ENCODE measurements at regions not wholly inside any gene's neighbourhood (a gene's known extent, or its start where the extent isn't known, plus 50 kb on each side); places are given as distances from the start of the nearest gene placed in this dataset.
"Not testable (repeated sequence)": the region's sequence is repeated elsewhere in the genome, so short reads cannot be mapped to it uniquely, and the experiment has no call there.

GRCh38 chr12:97616946-97617345 is 154.3 kb downstream of the RMST start:
- no peak for DNase-seq (ENCODE audit: low read depth)

- no peak for DNase-seq (ENCODE audit: low read depth)
Observed at GRCh38 chr12:97628962-97629361, 166.4 kb downstream of the RMST start.

GRCh38 chr12:97629382-97629781 is 166.8 kb downstream of the RMST start:
- DNase-seq (ENCODE audit: low read depth) = no peak

GRCh38 chr12:97630356-97630755 is 167.8 kb downstream of the RMST start:
- DNase-seq (ENCODE audit: low read depth) = no peak

- no peak for DNase-seq (ENCODE audit: low read depth)
Observed at GRCh38 chr12:97630875-97631274, 168.3 kb downstream of the RMST start.

- no peak for DNase-seq (ENCODE audit: low read depth)
Observed at GRCh38 chr12:97637770-97638169, 175.2 kb downstream of the RMST start.

GRCh38 chr12:97638739-97639138 is 176.1 kb downstream of the RMST start:
- DNase-seq (ENCODE audit: low read depth) = no peak

GRCh38 chr12:97639702-97640101 is 177.1 kb downstream of the RMST start:
- DNase-seq (ENCODE audit: low read depth) = no peak

GRCh38 chr12:97640826-97641225 is 178.2 kb downstream of the RMST start:
- no peak for DNase-seq (ENCODE audit: low read depth)

GRCh38 chr12:97642911-97643310 is 180.3 kb downstream of the RMST start:
- DNase-seq (ENCODE audit: low read depth) = no peak

GRCh38 chr12:97643924-97644323 is 181.3 kb downstream of the RMST start:
- DNase-seq (ENCODE audit: low read depth) = no peak

- DNase-seq (ENCODE audit: low read depth) = no peak
Observed at GRCh38 chr12:97645726-97646125, 183.1 kb downstream of the RMST start.

GRCh38 chr12:97647142-97647541 is 184.5 kb downstream of the RMST start:
- no peak for DNase-seq (ENCODE audit: low read depth)

- DNase-seq (ENCODE audit: low read depth) = no peak
Observed at GRCh38 chr12:97650242-97650641, 187.6 kb downstream of the RMST start.

- DNase-seq (ENCODE audit: low read depth) = not testable (repeated sequence)
Observed at GRCh38 chr12:97656548-97656947, 193.9 kb downstream of the RMST start.

GRCh38 chr12:97659117-97659880 is 196.7 kb downstream of the RMST start:
- no peak for DNase-seq (ENCODE audit: low read depth)

- no peak for DNase-seq (ENCODE audit: low read depth)
Observed at GRCh38 chr12:97666263-97666662, 203.7 kb downstream of the RMST start.

GRCh38 chr12:97672870-97673269 is 210.3 kb downstream of the RMST start:
- DNase-seq (ENCODE audit: low read depth) = no peak

- DNase-seq (ENCODE audit: low read depth) = no peak
Observed at GRCh38 chr12:97680751-97681150, 218.1 kb downstream of the RMST start.

GRCh38 chr12:97681612-97682504 is 219.3 kb downstream of the RMST start:
- DNase-seq (ENCODE audit: low read depth) = no peak

- no peak for DNase-seq (ENCODE audit: low read depth)
Observed at GRCh38 chr12:97685360-97685759, 222.8 kb downstream of the RMST start.

- DNase-seq (ENCODE audit: low read depth) = no peak
Observed at GRCh38 chr12:97701901-97702300, 239.3 kb downstream of the RMST start.

- no peak for DNase-seq (ENCODE audit: low read depth)
Observed at GRCh38 chr12:97711392-97711791, 248.8 kb downstream of the RMST start.

Measured in stimulated activated CD8-positive, alpha-beta memory T cell treated with anti-CD3 and anti-CD28 coated beads, Interleukin-15, amount 100 ng/mL, for 24 hours (primary cell).